GM12873 (cell line): ENCODE measurements at regions not wholly inside any gene's neighbourhood (a gene's known extent, or its start where the extent isn't known, plus 50 kb on each side); places are given as distances from the start of the nearest gene placed in this dataset.

Source experiments
- TF ChIP-seq, protein P1 (sequence below): IDR thresholded peaks from 2 replicates; pipeline ENCODE4 v1.5.1; 2012; ENCODE audit warnings: low read depth, mild to moderate bottlenecking, moderate library complexity, low read length, control low read depth; ENCODE audit not compliant: insufficient read depth; ENCODE audit errors: missing control alignments

- TF ChIP-seq, protein P1, sequence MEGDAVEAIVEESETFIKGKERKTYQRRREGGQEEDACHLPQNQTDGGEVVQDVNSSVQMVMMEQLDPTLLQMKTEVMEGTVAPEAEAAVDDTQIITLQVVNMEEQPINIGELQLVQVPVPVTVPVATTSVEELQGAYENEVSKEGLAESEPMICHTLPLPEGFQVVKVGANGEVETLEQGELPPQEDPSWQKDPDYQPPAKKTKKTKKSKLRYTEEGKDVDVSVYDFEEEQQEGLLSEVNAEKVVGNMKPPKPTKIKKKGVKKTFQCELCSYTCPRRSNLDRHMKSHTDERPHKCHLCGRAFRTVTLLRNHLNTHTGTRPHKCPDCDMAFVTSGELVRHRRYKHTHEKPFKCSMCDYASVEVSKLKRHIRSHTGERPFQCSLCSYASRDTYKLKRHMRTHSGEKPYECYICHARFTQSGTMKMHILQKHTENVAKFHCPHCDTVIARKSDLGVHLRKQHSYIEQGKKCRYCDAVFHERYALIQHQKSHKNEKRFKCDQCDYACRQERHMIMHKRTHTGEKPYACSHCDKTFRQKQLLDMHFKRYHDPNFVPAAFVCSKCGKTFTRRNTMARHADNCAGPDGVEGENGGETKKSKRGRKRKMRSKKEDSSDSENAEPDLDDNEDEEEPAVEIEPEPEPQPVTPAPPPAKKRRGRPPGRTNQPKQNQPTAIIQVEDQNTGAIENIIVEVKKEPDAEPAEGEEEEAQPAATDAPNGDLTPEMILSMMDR: no peak
These were observed 83.2 kb upstream of the ARHGAP24 start for GRCh38 chr4:85391589-85392410.

DNA sequence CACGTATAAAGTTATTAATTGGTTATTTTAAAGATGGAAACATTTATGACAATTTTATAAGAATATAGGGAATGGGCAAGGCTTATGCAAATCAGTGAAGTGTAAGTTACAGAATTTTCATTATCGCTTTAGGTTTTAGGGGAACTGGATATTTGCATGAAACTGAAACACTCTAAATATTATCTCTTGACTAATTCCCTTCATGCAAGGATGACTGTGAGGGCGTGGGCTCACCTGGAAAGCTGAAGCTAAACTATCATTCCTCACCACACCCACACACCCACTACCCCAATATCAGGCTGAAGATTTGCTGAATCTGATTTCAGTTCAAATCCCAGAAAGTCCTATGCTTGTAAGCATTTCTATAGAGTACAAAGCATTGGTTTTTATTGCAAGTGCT is 81.7 kb upstream of the ARHGAP24 start:
- TF ChIP-seq, protein P1: no peak

- TF ChIP-seq, protein P1: no peak
These were observed 76.7 kb upstream of the ARHGAP24 start for GRCh38 chr4:85398276-85398675.

DNA sequence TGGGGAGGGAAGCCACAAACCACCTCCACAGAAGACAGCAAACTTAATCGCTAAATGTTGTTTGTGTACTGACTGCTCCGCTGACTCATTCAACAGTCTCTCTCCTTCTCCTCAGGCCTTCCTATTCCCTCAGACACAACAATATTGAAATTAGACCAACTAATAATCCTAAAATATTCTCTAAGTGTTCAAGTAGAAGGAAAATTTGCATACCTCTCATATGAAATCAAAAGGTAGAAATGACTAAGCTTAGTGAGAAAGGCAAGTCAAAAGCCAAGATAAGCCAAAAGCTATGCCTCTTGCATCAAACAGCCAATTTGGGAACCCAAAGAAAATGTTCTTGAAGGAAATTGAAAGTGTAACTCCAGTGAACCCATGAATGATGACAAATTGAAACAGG is 75.7 kb upstream of the ARHGAP24 start:
- TF ChIP-seq, protein P1: no peak

DNA sequence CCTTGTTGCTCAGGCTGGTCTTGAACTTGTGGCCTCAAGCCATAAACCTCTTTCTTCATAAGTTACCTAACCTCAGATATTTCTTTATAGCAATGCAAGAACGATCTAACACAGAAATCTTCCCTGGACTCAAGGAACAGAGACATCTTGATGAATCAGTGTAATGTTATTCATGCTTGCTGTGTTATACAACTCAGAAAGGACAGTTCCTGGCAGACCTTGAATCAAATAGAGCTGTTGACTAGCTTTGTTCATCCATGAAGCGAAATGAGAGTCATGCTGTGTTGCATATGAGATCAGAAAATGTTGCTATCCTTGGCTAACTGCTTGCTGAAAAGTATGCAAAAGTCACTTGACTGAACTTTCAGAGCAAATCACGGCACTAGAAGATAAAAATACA is 72.6 kb upstream of the ARHGAP24 start:
- TF ChIP-seq, protein P1: no peak

DNA sequence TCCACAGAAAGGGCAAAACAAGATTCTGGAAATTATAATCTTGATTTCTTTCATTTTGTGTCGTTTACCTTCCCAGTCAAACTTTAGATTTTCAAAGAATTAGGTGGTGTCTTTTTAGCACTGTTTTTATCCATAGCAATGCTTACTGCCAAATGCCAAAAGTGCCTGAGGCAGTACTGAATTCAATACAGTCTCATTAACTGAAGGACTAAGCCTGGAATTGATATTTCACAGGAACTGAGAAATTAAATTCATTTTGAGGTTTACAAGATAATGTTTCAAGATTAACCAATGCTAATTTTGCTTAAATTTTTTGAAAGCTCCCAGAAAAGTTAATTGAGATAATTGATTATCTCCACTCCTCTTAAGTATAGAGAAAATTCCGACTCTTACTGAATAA is 68.8 kb upstream of the ARHGAP24 start:
- TF ChIP-seq, protein P1: no peak

DNA sequence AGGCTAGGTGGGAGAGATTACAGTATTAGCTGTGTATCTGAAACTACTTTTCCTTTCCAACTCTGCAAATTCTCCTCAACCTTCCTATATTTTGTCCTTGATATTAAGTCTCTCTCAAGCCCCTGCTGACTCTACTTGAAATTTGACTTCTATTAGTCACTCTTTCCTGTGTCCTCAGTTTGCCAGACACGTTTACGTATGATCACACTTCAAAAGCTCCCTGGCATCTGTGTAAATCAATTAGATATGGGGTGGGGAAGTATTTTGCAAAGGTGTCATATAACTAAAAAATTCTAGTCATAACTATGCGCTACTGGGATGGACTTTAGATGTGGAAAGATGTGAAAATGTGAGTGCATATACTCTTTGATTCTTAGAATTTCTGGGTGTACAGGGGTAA is 67.4 kb upstream of the ARHGAP24 start:
- TF ChIP-seq, protein P1: no peak

GRCh38 chr4:85408301-85408700 is 66.6 kb upstream of the ARHGAP24 start:
- TF ChIP-seq, protein P1: no peak
